Mesenchymal stem cell (in vitro differentiated cells and primary cell): ENCODE measurements at regions not wholly inside any gene's neighbourhood (a gene's known extent, or its start where the extent isn't known, plus 50 kb on each side); places are given as distances from the start of the nearest gene placed in this dataset.

Source experiments
- DNase-seq: peaks from one replicate; pipeline ENCODE4 v3.0.0-alpha.2; 2013
- H2AFZ ChIP-seq: one replicate; pipeline ENCODE4 v1.6.1; 2013; ENCODE audit warnings: low read depth, mild to moderate bottlenecking, control low read depth, inconsistent platforms, low read length, moderate library complexity
- H2AK5ac ChIP-seq: 2 replicates; pipeline ENCODE4 v1.6.1; 2013; ENCODE audit warnings: low read length, moderate library complexity, mild to moderate bottlenecking, inconsistent platforms; ENCODE audit not compliant: severe bottlenecking
- H2BK120ac ChIP-seq: one replicate; pipeline ENCODE4 v1.6.1; 2013; ENCODE audit warnings: low read depth, mild to moderate bottlenecking, inconsistent platforms, low read length, moderate library complexity
- H2BK12ac ChIP-seq, 2 experiments: one replicate each; pipeline ENCODE4 v1.6.1; 2013; ENCODE audit warnings: inconsistent platforms in 2 of 2, low read length in 2 of 2, mild to moderate bottlenecking in 2 of 2, moderate library complexity in 2 of 2, control low read depth in 1 of 2
- H2BK15ac ChIP-seq: one replicate; pipeline ENCODE4 v1.6.1; 2013; ENCODE audit warnings: mild to moderate bottlenecking, low read depth, inconsistent platforms; ENCODE audit not compliant: poor library complexity, severe bottlenecking
- H2BK5ac ChIP-seq: 2 replicates; pipeline ENCODE4 v1.6.1; 2013; ENCODE audit warnings: low read depth, mild to moderate bottlenecking, low read length, control low read depth, inconsistent platforms; ENCODE audit not compliant: poor library complexity, severe bottlenecking
- H3K14ac ChIP-seq, 2 experiments: one replicate each; pipeline ENCODE4 v1.6.1; 2013; ENCODE audit warnings: inconsistent platforms in 2 of 2, low read length in 2 of 2, control low read depth in 1 of 2, mild to moderate bottlenecking in 1 of 2, moderate library complexity in 1 of 2
- H3K18ac ChIP-seq, 2 experiments: one replicate each; pipeline ENCODE4 v1.6.1; 2013; ENCODE audit warnings: inconsistent platforms in 2 of 2, low read length in 2 of 2, control low read depth in 1 of 2, low read depth in 1 of 2, mild to moderate bottlenecking in 1 of 2
- H3K23ac ChIP-seq, 2 experiments: one replicate each; pipeline ENCODE4 v1.6.1; 2013; ENCODE audit warnings: inconsistent platforms in 2 of 2, low read length in 2 of 2, mild to moderate bottlenecking in 2 of 2, moderate library complexity in 2 of 2, control low read depth in 1 of 2
- H3K27ac ChIP-seq: 2 replicates; pipeline ENCODE4 v1.5.1; 2013; ENCODE audit warnings: mild to moderate bottlenecking, moderate library complexity, low read length, control low read depth, inconsistent platforms; ENCODE audit not compliant: poor library complexity, severe bottlenecking
- H3K27me3 ChIP-seq, 2 experiments: 2 replicates each; pipeline versions ENCODE4 v1.6.1 to v1.7.0; 2013; ENCODE audit warnings: low read length in 2 of 2, mild to moderate bottlenecking in 2 of 2, moderate library complexity in 2 of 2, control low read depth in 1 of 2, inconsistent platforms in 1 of 2; ENCODE audit not compliant: control insufficient read depth in 1 of 2, insufficient read depth in 1 of 2
- H3K36me3 ChIP-seq, 2 experiments: 2 replicates each; pipeline versions ENCODE4 v1.6.1 to v1.7.0; 2013; ENCODE audit warnings: low read length in 2 of 2, control low read depth in 1 of 2, inconsistent platforms in 1 of 2, low read depth in 1 of 2, mild to moderate bottlenecking in 1 of 2; ENCODE audit not compliant: insufficient read depth in 2 of 2, control insufficient read depth in 1 of 2
- H3K4ac ChIP-seq, 2 experiments: one replicate each; pipeline ENCODE4 v1.6.1; 2013; ENCODE audit warnings: inconsistent platforms in 2 of 2, low read length in 2 of 2, mild to moderate bottlenecking in 2 of 2, moderate library complexity in 2 of 2, control low read depth in 1 of 2, low read depth in 1 of 2
- H3K4me1 ChIP-seq: 2 replicates; pipeline ENCODE4 v1.6.1; 2013; ENCODE audit warnings: low read depth, low read length, control low read depth; ENCODE audit not compliant: control insufficient read depth, insufficient read depth
- H3K4me2 ChIP-seq: 2 replicates; pipeline ENCODE4 v1.6.1; 2013; ENCODE audit warnings: low read length, mild to moderate bottlenecking, inconsistent platforms; ENCODE audit not compliant: poor library complexity, severe bottlenecking
- H3K4me3 ChIP-seq, 2 experiments: 2 replicates each; pipeline versions ENCODE4 v1.5.1 to v1.7.0; 2013; ENCODE audit warnings: low read length in 2 of 2, mild to moderate bottlenecking in 2 of 2, control low read depth in 1 of 2, low read depth in 1 of 2; ENCODE audit not compliant: insufficient read depth in 1 of 2
- H3K79me1 ChIP-seq: replicated peaks from 2 replicates; pipeline ENCODE4 v1.6.1; 2013; ENCODE audit warnings: mild to moderate bottlenecking, control low read depth, low read length, inconsistent platforms; ENCODE audit not compliant: poor library complexity, severe bottlenecking
- H3K9ac ChIP-seq: 2 replicates; pipeline ENCODE4 v1.7.0; 2013; ENCODE audit warnings: mild to moderate bottlenecking, low read length, moderate library complexity
- H3K9me3 ChIP-seq: 2 replicates; pipeline ENCODE4 v1.7.0; 2013; ENCODE audit warnings: mild to moderate bottlenecking, low read length; ENCODE audit not compliant: control insufficient read depth
- H4K8ac ChIP-seq: one replicate; pipeline ENCODE4 v1.6.1; 2013; ENCODE audit warnings: inconsistent platforms, mild to moderate bottlenecking, low read length, moderate library complexity
- H4K91ac ChIP-seq: one replicate; pipeline ENCODE4 v1.6.1; 2013; ENCODE audit warnings: mild to moderate bottlenecking, low read length, inconsistent platforms
- WGBS: methylation state at CpG from one replicate; pipeline ENCODE4 v1.1.7; 2013; ENCODE audit warnings: mixed read lengths; 5-methylcytosine and 5-hydroxymethylcytosine counted together

- no peak overlapping the region for H2AK5ac ChIP-seq
- no peak overlapping the region for H2BK12ac ChIP-seq
- DNase-seq, result no peak
- 57% methylated on average over 3 of the region's 3 CpGs for WGBS
- H3K9ac ChIP-seq, result no peak overlapping the region
- no peak overlapping the region for H2BK5ac ChIP-seq
- no peak overlapping the region for H3K4ac ChIP-seq
- H2BK120ac ChIP-seq, result no peak overlapping the region
- H3K4me2 ChIP-seq, result no peak overlapping the region
- H3K14ac ChIP-seq, result no peak overlapping the region
- H2AFZ ChIP-seq, result no peak overlapping the region
- H3K9me3 ChIP-seq, result no peaks in the 10 kb centered on the region
- no peaks in the 10 kb centered on the region for H3K4me1 ChIP-seq
- no peak overlapping the region for H4K91ac ChIP-seq
- no peaks in the 10 kb centered on the region for H3K27me3 ChIP-seq
- H4K8ac ChIP-seq, result no peak overlapping the region
- no peak overlapping the region for H3K27ac ChIP-seq
- H3K18ac ChIP-seq, result no peak overlapping the region
- H3K4me3 ChIP-seq, result no peak overlapping the region
- no peak overlapping the region for H2BK15ac ChIP-seq
- H3K23ac ChIP-seq, result no peak overlapping the region
- no peaks in the 10 kb centered on the region for H3K79me1 ChIP-seq
- H3K36me3 ChIP-seq, result no peaks in the 10 kb centered on the region
Observed at GRCh38 chr14:66114071-66114470, 372.1 kb upstream of the CCDC196 start.

DNA sequence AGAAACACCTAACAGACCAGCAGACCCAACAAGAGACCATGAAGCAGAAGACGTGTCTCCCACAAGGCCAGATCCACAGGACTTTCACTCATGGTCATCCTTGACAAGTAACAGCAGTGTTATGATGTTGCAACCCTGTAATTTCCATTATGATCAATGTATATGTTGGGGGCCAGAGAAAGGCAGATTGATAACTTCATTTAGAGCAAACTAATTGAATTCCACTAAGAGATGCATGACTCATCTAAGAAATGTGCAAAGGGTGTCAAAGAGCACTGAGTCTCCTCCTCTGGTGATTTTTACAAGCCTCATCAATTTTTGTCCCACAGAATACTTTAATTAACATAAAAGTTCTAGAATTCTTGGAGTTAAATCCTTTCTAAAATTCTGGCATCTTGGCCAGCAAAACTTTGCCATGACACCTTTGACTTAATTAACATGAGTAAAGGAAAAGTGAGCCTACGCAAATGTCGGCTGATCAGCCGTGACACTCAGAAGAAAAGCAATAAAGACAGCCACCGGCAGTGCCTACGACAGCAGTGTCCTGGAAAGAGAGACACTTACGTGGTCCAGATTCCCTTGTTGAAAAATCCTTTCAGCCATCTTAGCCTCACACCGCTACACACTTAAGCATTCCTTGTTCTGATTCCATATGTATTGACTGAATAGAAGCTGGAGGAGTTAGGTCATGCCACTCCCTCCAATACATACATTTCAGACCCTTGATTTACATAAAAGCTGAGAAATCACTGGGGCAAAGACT lies 370.2 kb upstream of the CCDC196 start:
- Histone ChIP-seq H2BK120ac (no peak overlapping the region), H2BK5ac (no peak overlapping the region), H3K4me1 (no peaks in the 10 kb centered on the region), H4K8ac (no peak overlapping the region), H3K79me1 (no peaks in the 10 kb centered on the region), H3K9me3 (no peaks in the 10 kb centered on the region), H2AFZ (no peak overlapping the region), H3K18ac (no peak overlapping the region), H3K36me3 (no peaks in the 10 kb centered on the region), H3K4me3 (no peak overlapping the region), H2BK15ac (no peak overlapping the region), H3K23ac (no peak overlapping the region), H3K9ac (no peak overlapping the region), H2BK12ac (no peak overlapping the region), H3K27ac (no peak overlapping the region), H3K27me3 (no peaks in the 10 kb centered on the region), H3K14ac (no peak overlapping the region), H2AK5ac (no peak overlapping the region), H3K4me2 (no peak overlapping the region), H4K91ac (no peak overlapping the region), H3K4ac (no peak overlapping the region)
- peak; percentile 18 for DNase-seq
- WGBS, result 74% methylated on average over 7 of the region's 8 CpGs

DNA sequence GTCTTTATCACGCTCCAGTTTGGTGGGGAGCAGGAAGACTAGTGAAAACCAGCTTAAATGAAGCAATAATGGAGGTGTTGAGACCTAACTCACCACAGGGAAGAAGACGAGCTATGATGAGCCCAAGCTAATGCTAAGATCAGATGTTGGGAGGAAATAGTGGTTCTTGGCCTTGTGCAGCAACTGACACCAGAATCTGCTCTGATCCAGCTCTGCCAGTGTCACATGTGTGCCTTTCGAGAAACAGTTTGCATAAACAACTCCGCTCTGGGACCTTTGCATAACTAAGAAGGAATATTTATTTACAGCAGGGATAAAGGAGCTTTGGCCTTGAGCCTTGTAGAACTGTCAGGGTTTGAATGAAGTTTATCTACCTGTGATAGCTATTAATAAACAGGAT lies 369.4 kb upstream of the CCDC196 start:
- Histone ChIP-seq H3K27ac (no peak overlapping the region), H3K14ac (no peak overlapping the region), H3K4me3 (no peak overlapping the region), H3K4me2 (no peak overlapping the region), H3K18ac (no peak overlapping the region), H2BK15ac (no peak overlapping the region), H3K9me3 (no peaks in the 10 kb centered on the region), H3K9ac (no peak overlapping the region), H4K8ac (no peak overlapping the region), H3K23ac (no peak overlapping the region), H3K27me3 (no peaks in the 10 kb centered on the region), H3K79me1 (no peaks in the 10 kb centered on the region), H2AK5ac (no peak overlapping the region), H4K91ac (no peak overlapping the region), H2BK5ac (no peak overlapping the region), H3K4ac (no peak overlapping the region), H3K4me1 (no peaks in the 10 kb centered on the region), H2BK120ac (no peak overlapping the region), H2BK12ac (no peak overlapping the region), H3K36me3 (no peaks in the 10 kb centered on the region), H2AFZ (no peak overlapping the region)
- no peak for DNase-seq
- 89% methylated on average over 4 of the region's 4 CpGs for WGBS

GRCh38 chr14:66117600-66117999 lies 368.6 kb upstream of the CCDC196 start:
- no peak overlapping the region for H3K27ac ChIP-seq
- no peak overlapping the region for H3K23ac ChIP-seq
- H3K18ac ChIP-seq, result no peak overlapping the region
- no peaks in the 10 kb centered on the region for H3K36me3 ChIP-seq
- no peak overlapping the region for H3K14ac ChIP-seq
- H3K4me3 ChIP-seq, result peak overlapping the region in 1 of 2 experiments; percentile 7
- H3K4me2 ChIP-seq, result no peak overlapping the region
- no peak overlapping the region for H3K4ac ChIP-seq
- H2BK12ac ChIP-seq, result no peak overlapping the region
- no peak overlapping the region for H2BK120ac ChIP-seq
- 28% methylated on average over 3 of the region's 3 CpGs for WGBS
- H3K9ac ChIP-seq, result no peak overlapping the region
- no peak overlapping the region for H2AFZ ChIP-seq
- DNase-seq, result peak; percentile 32
- H3K4me1 ChIP-seq, result no peaks in the 10 kb centered on the region
- H3K9me3 ChIP-seq, result no peaks in the 10 kb centered on the region
- H3K79me1 ChIP-seq, result no peaks in the 10 kb centered on the region
- no peak overlapping the region for H4K8ac ChIP-seq
- no peak overlapping the region for H4K91ac ChIP-seq
- no peak overlapping the region for H2BK15ac ChIP-seq
- H2BK5ac ChIP-seq, result no peak overlapping the region
- H3K27me3 ChIP-seq, result no peaks in the 10 kb centered on the region
- no peak overlapping the region for H2AK5ac ChIP-seq
